SU-DHL-6 (cell line): ENCODE measurements at regions not wholly inside any gene's neighbourhood (a gene's known extent, or its start where the extent isn't known, plus 50 kb on each side); places are given as distances from the start of the nearest gene placed in this dataset.

Experiments
- H2AFZ ChIP-seq: fragments of 200-600 bp; sonication (generic); 2 replicates; pipeline ENCODE4 v1.6.1; 2014; ENCODE audit warnings: low read depth, mild to moderate bottlenecking, moderate library complexity, mixed read lengths, antibody characterized with exemption, low read length; ENCODE audit not compliant: severe bottlenecking
- H3F3A ChIP-seq: fragments of 200-600 bp; shearing (Covaris generic); 2 replicates; pipeline ENCODE4 v1.6.0; 2016; ENCODE audit warnings: antibody characterized with exemption, mild to moderate bottlenecking; ENCODE audit not compliant: insufficient read depth
- H3K27ac ChIP-seq: fragments of 200-600 bp; sonication (generic); 2 replicates; pipeline ENCODE4 v1.5.1; 2016; ENCODE audit warnings: low read depth, mild to moderate bottlenecking, low read length, moderate library complexity, mixed read lengths
- H3K27me3 ChIP-seq: fragments of 200-600 bp; sonication (generic), shearing (Covaris generic); 2 replicates; pipeline ENCODE4 v1.6.0; 2014; ENCODE audit warnings: mild to moderate bottlenecking, low read length
- H3K36me3 ChIP-seq: fragments of 200-600 bp; sonication (generic); 2 replicates; pipeline ENCODE4 v1.6.1; 2014; ENCODE audit warnings: mild to moderate bottlenecking, low read length, mixed read lengths
- H3K4me2 ChIP-seq: fragments of 300-600, 200-600 bp; shearing (Covaris generic), sonication (generic); 2 replicates; pipeline ENCODE4 v1.6.0; 2014; ENCODE audit warnings: low read length, low read depth, mild to moderate bottlenecking; ENCODE audit not compliant: poor library complexity, severe bottlenecking
- H3K4me3 ChIP-seq: fragments of 200-600 bp; sonication (generic); 2 replicates; pipeline ENCODE4 v1.5.1; 2014; ENCODE audit warnings: antibody characterized with exemption, low read length, mild to moderate bottlenecking, mixed read lengths; ENCODE audit not compliant: insufficient read depth, poor library complexity, severe bottlenecking
- H3K79me2 ChIP-seq: fragments of 200-600 bp; sonication (generic); 2 replicates; pipeline ENCODE4 v1.6.1; 2014; ENCODE audit warnings: mild to moderate bottlenecking, low read length, moderate library complexity; ENCODE audit not compliant: insufficient read depth
- H3K9ac ChIP-seq: fragments of 200-600 bp; sonication (generic); 2 replicates; pipeline ENCODE4 v1.7.0; 2014; ENCODE audit warnings: mild to moderate bottlenecking, low read length
- H3K9me2 ChIP-seq: fragments of 200-600 bp; sonication (generic); replicated peaks from 2 replicates; pipeline ENCODE4 v1.6.1; 2014; ENCODE audit warnings: low read length; ENCODE audit not compliant: insufficient read depth
- H3K9me3 ChIP-seq: fragments of 200-600 bp; sonication (generic); 2 replicates; pipeline ENCODE4 v1.6.1; 2014; ENCODE audit warnings: low read length, mixed read lengths; ENCODE audit not compliant: insufficient read depth
- H4K20me1 ChIP-seq: fragments of 200-600 bp; sonication (generic); 2 replicates; pipeline ENCODE4 v1.6.1; 2014; ENCODE audit warnings: low read depth, mild to moderate bottlenecking, antibody characterized with exemption, low read length, moderate library complexity, mixed read lengths
- CTCF ChIP-seq: fragments of 200-600 bp; sonication (generic); IDR thresholded peaks from one replicate; pipeline ENCODE4 v1.5.1; 2017; ENCODE audit warnings: antibody characterized with exemption, mild to moderate bottlenecking, low read length, moderate library complexity; ENCODE audit not compliant: insufficient read depth, poor library complexity, severe bottlenecking
- EZH2phosphoT487 ChIP-seq: fragments of 200-600 bp; sonication (generic), shearing (Covaris generic); conservative IDR thresholded peaks from 2 replicates; pipeline ENCODE4 v1.6.1; 2018; ENCODE audit warnings: mild to moderate bottlenecking, antibody characterized with exemption, low read length, moderate library complexity, mixed read lengths

- TF ChIP-seq CTCF: no peak
- no peak for TF ChIP-seq EZH2phosphoT487
- no peak overlapping the region for H3K9ac ChIP-seq
Measured at GRCh38 chr4:11598591-11598990, 169.9 kb upstream of the HS3ST1 start.

GRCh38 chr4:11597506-11597905 lies 168.8 kb upstream of the HS3ST1 start:
- Histone ChIP-seq H3K27ac (no peak overlapping the region), H3K27me3 (no peaks in the 10 kb centered on the region), H3K9ac (no peak overlapping the region), H3K9me3 (no peaks in the 10 kb centered on the region), H3K9me2 (no peaks in the 10 kb centered on the region), H3K79me2 (no peaks in the 10 kb centered on the region), H3K36me3 (no peaks in the 10 kb centered on the region), H2AFZ (no peak overlapping the region), H3K4me3 (no peak overlapping the region), H3K4me2 (no peak overlapping the region), H3F3A (no peaks in the 10 kb centered on the region), H4K20me1 (no peaks in the 10 kb centered on the region)
- no peak for TF ChIP-seq CTCF
- no peak for TF ChIP-seq EZH2phosphoT487

More at GRCh38 chr4:11598591-11598990, 169.9 kb upstream of the HS3ST1 start:
- H3K27ac ChIP-seq: no peak overlapping the region
- H3K79me2 ChIP-seq: no peaks in the 10 kb centered on the region
- H3K4me2 ChIP-seq: no peak overlapping the region
- H3K4me3 ChIP-seq: no peak overlapping the region
- H2AFZ ChIP-seq: no peak overlapping the region
- H3K9me3 ChIP-seq: no peaks in the 10 kb centered on the region
- H3K9me2 ChIP-seq: no peaks in the 10 kb centered on the region
- no peaks in the 10 kb centered on the region for H3F3A ChIP-seq
- H3K27me3 ChIP-seq: no peaks in the 10 kb centered on the region
- H4K20me1 ChIP-seq: no peaks in the 10 kb centered on the region
- H3K36me3 ChIP-seq: no peaks in the 10 kb centered on the region

GRCh38 chr4:11596989-11597388 lies 168.3 kb upstream of the HS3ST1 start:
- no peaks in the 10 kb centered on the region for H3K27me3 ChIP-seq
- H3K4me2 ChIP-seq: no peak overlapping the region
- no peak overlapping the region for H3K4me3 ChIP-seq
- TF ChIP-seq CTCF (no peak), EZH2phosphoT487 (no peak)
- no peaks in the 10 kb centered on the region for H3K9me3 ChIP-seq
- H4K20me1 ChIP-seq: no peaks in the 10 kb centered on the region
- no peaks in the 10 kb centered on the region for H3K36me3 ChIP-seq
- no peaks in the 10 kb centered on the region for H3K79me2 ChIP-seq
- no peaks in the 10 kb centered on the region for H3K9me2 ChIP-seq
- no peak overlapping the region for H3K9ac ChIP-seq
- no peaks in the 10 kb centered on the region for H3F3A ChIP-seq
- H2AFZ ChIP-seq: no peak overlapping the region
- H3K27ac ChIP-seq: no peak overlapping the region
